ENCODE measurements at regions not wholly inside any gene's neighbourhood (a gene's known extent, or its start where the extent isn't known, plus 50 kb on each side); places are given as distances from the start of the nearest gene placed in this dataset.

- TF ChIP-seq EZH2 (IDR thresholded peaks at IDR 0.05; ENCODE audit: borderline replicate concordance, low read depth, low read length, poor library complexity, severe bottlenecking) (no peak), CTCF (conservative IDR thresholded peaks at IDR 0.05; ENCODE audit: low read depth, low read length) (no peak)
Measured at GRCh38 chr2:136399667-136400289, 281.8 kb upstream of the CXCR4 start.
